ENCODE measurements at regions not wholly inside any gene's neighbourhood (a gene's known extent, or its start where the extent isn't known, plus 50 kb on each side); places are given as distances from the start of the nearest gene placed in this dataset.

GRCh38 chr10:130812381-130813148 lies 499.0 kb downstream of the TCERG1L start:
- Histone ChIP-seq H3K27ac (no peak overlapping the region), H3K36me3 (no peaks in the 10 kb centered on the region), H3K4me1 (no peaks in the 10 kb centered on the region), H3K4me3 (no peak overlapping the region), H3K27me3 (no peaks in the 10 kb centered on the region), H3K9me3 (peaks cover 0 to under 1% (median 0%) of the 10 kb centered on the region in 4 donors)
- TF ChIP-seq CTCF (IDR thresholded peaks at IDR 0.05), result no peak
- TF ChIP-seq POLR2A (IDR thresholded peaks at IDR 0.05), result no peak
- no peak for DNase-seq

- no peak for DNase-seq
- Histone ChIP-seq H3K27me3 (no peaks in the 10 kb centered on the region), H3K36me3 (no peaks in the 10 kb centered on the region), H3K4me3 (no peak overlapping the region), H3K9me3 (peaks cover 0 to 8% (median 0%) of the 10 kb centered on the region in 4 donors), H3K27ac (no peak overlapping the region), H3K4me1 (no peaks in the 10 kb centered on the region)
- TF ChIP-seq CTCF (IDR thresholded peaks at IDR 0.05) (no peak), POLR2A (IDR thresholded peaks at IDR 0.05) (no peak)
Observed at GRCh38 chr10:130814610-130815009, 496.9 kb downstream of the TCERG1L start.

GRCh38 chr10:130816116-130816901 lies 495.2 kb downstream of the TCERG1L start:
- no peak for DNase-seq
- TF ChIP-seq POLR2A (IDR thresholded peaks at IDR 0.05) (no peak), CTCF (IDR thresholded peaks at IDR 0.05) (no peak)
- Histone ChIP-seq H3K4me1 (no peaks in the 10 kb centered on the region), H3K9me3 (peaks cover 0 to 8% (median 0%) of the 10 kb centered on the region in 4 donors), H3K27ac (no peak overlapping the region), H3K4me3 (no peak overlapping the region), H3K36me3 (no peaks in the 10 kb centered on the region), H3K27me3 (no peaks in the 10 kb centered on the region)

- Histone ChIP-seq H3K4me3 (no peak overlapping the region), H3K36me3 (no peaks in the 10 kb centered on the region), H3K27ac (no peak overlapping the region), H3K27me3 (no peaks in the 10 kb centered on the region), H3K4me1 (no peaks in the 10 kb centered on the region), H3K9me3 (peaks cover 0 to 8% (median 0%) of the 10 kb centered on the region in 4 donors)
- no peak for DNase-seq
- TF ChIP-seq CTCF (IDR thresholded peaks at IDR 0.05) (no peak), POLR2A (IDR thresholded peaks at IDR 0.05) (no peak)
Observed at GRCh38 chr10:130817046-130817624, 494.4 kb downstream of the TCERG1L start.

GRCh38 chr10:130817674-130818073 lies 493.8 kb downstream of the TCERG1L start:
- no peaks in the 10 kb centered on the region for H3K27me3 ChIP-seq
- no peaks in the 10 kb centered on the region for H3K4me1 ChIP-seq
- H3K4me3 ChIP-seq, result no peak overlapping the region
- no peak overlapping the region for H3K27ac ChIP-seq
- H3K36me3 ChIP-seq, result no peaks in the 10 kb centered on the region
- TF ChIP-seq POLR2A (IDR thresholded peaks at IDR 0.05), result no peak
- no peak for TF ChIP-seq CTCF (IDR thresholded peaks at IDR 0.05)
- H3K9me3 ChIP-seq, result peaks cover 0 to 8% (median 0%) of the 10 kb centered on the region in 4 donors
- no peak for DNase-seq

All from Peyer's patch (tissue), 4 donors.